ENCODE measurements at regions not wholly inside any gene's neighbourhood (a gene's known extent, or its start where the extent isn't known, plus 50 kb on each side); places are given as distances from the start of the nearest gene placed in this dataset.
"Not testable (repeated sequence)": the region's sequence is repeated elsewhere in the genome, so short reads cannot be mapped to it uniquely, and the experiment has no call there.

- peak; percentile 31 to 70 for DNase-seq
Measured at GRCh38 chr5:126002222-126002897, 420.8 kb upstream of the GRAMD2B start.

GRCh38 chr5:126003309-126003708, 419.9 kb upstream of the GRAMD2B start:
- DNase-seq, result no peak

- peak in 1 of 2 experiments; percentile 22 for DNase-seq
Measured at GRCh38 chr5:126004636-126005035, 418.6 kb upstream of the GRAMD2B start.

GRCh38 chr5:126007841-126008240, 415.4 kb upstream of the GRAMD2B start:
- no peak for DNase-seq

GRCh38 chr5:126009566-126009965, 413.6 kb upstream of the GRAMD2B start:
- no peak for DNase-seq

- not testable (repeated sequence) for DNase-seq
Measured at GRCh38 chr5:126011526-126011925, 411.7 kb upstream of the GRAMD2B start.

GRCh38 chr5:126014676-126015075, 408.5 kb upstream of the GRAMD2B start:
- no peak for DNase-seq

GRCh38 chr5:126015235-126016181, 407.7 kb upstream of the GRAMD2B start:
- peak; percentile 67 to 89 for DNase-seq

- DNase-seq, result peak; percentile 46 to 68
Measured at GRCh38 chr5:126016256-126016655, 407.0 kb upstream of the GRAMD2B start.

- DNase-seq, result no peak
Measured at GRCh38 chr5:126017096-126017495, 406.1 kb upstream of the GRAMD2B start.

GRCh38 chr5:126020770-126021169, 402.4 kb upstream of the GRAMD2B start:
- DNase-seq, result peak in 1 of 2 experiments; percentile 5

- DNase-seq, result no peak
Measured at GRCh38 chr5:126023994-126024441, 399.2 kb upstream of the GRAMD2B start.

GRCh38 chr5:126027149-126027548, 396.1 kb upstream of the GRAMD2B start:
- DNase-seq, result no peak

GRCh38 chr5:126027652-126028051, 395.6 kb upstream of the GRAMD2B start:
- DNase-seq, result no peak

- no peak for DNase-seq
Measured at GRCh38 chr5:126028336-126028735, 394.9 kb upstream of the GRAMD2B start.

- DNase-seq, result not testable (repeated sequence)
Measured at GRCh38 chr5:126029282-126029681, 393.9 kb upstream of the GRAMD2B start.

- no peak for DNase-seq
Measured at GRCh38 chr5:126030698-126031097, 392.5 kb upstream of the GRAMD2B start.

GRCh38 chr5:126031989-126032716, 391.1 kb upstream of the GRAMD2B start:
- DNase-seq, result peak; percentile 67 to 85

GRCh38 chr5:126043688-126044087, 379.5 kb upstream of the GRAMD2B start:
- peak in 1 of 2 experiments; percentile 79 for DNase-seq

GRCh38 chr5:126044111-126044668, 379.0 kb upstream of the GRAMD2B start:
- DNase-seq, result peak; percentile 84 to 98

GRCh38 chr5:126044931-126045565, 378.2 kb upstream of the GRAMD2B start:
- DNase-seq, result peak; percentile 7 to 47

- no peak for DNase-seq
Measured at GRCh38 chr5:126046318-126046717, 376.9 kb upstream of the GRAMD2B start.
